H1 (cell line): ENCODE measurements at regions not wholly inside any gene's neighbourhood (a gene's known extent, or its start where the extent isn't known, plus 50 kb on each side); places are given as distances from the start of the nearest gene placed in this dataset.

ENCODE experiments used
- CTCF ChIA-PET: fragments of 300-600 bp; sonication (Branson Sonifier 250); formaldehyde crosslinking; loops from one replicate; lab custom pipeline; 2021; ENCODE audit not compliant: partially characterized antibody; lab: Charles Lee
- POLR2A ChIA-PET: fragments of 300-600 bp; sonication (Branson Sonifier 250); formaldehyde crosslinking; loops from one replicate; lab custom pipeline; 2021; ENCODE audit warnings: inconsistent platforms; ENCODE audit not compliant: partially characterized antibody; lab: Charles Lee
- DNase-seq, 2 experiments: peaks; one replicate each; pipeline versions ENCODE4 v3.0.0 to v3.0.0-alpha.2; 2010 to 2022; ENCODE audit warnings: low spot score in 2 of 2, low read depth in 1 of 2, mixed read lengths in 1 of 2
- FAIRE-seq: peaks from 2 replicates; lab custom pipeline; 2011; peaks lifted over from hg19 to GRCh38; lab: Jason Lieb, UNC
- H2AFZ ChIP-seq: 2 replicates; pipeline ENCODE4 v1.8.1; 2012; ENCODE audit warnings: low read length, inconsistent platforms
- H2AK5ac ChIP-seq: 2 replicates; pipeline ENCODE4 v1.6.1; 2013; ENCODE audit warnings: low read depth, low read length
- H2BK120ac ChIP-seq: replicated peaks from 2 replicates; pipeline ENCODE3; 2013; ENCODE audit warnings: low read depth, low read length, inconsistent platforms
- H2BK12ac ChIP-seq: 2 replicates; pipeline ENCODE4 v1.6.1; 2013; ENCODE audit warnings: low read depth, low read length
- H2BK15ac ChIP-seq: 2 replicates; pipeline ENCODE4 v1.6.1; 2013; ENCODE audit warnings: low read length
- H2BK20ac ChIP-seq: 2 replicates; pipeline ENCODE4 v1.6.1; 2013; ENCODE audit warnings: low read length
- H2BK5ac ChIP-seq: 2 replicates; pipeline ENCODE4 v1.6.1; 2013; ENCODE audit warnings: low read depth, low read length
- H3K14ac ChIP-seq: 2 replicates; pipeline ENCODE4 v1.6.1; 2013; ENCODE audit warnings: inconsistent platforms; ENCODE audit not compliant: insufficient read length
- H3K18ac ChIP-seq: 2 replicates; pipeline ENCODE4 v1.6.1; 2013; ENCODE audit warnings: low read length; ENCODE audit errors: extremely low read depth
- H3K23ac ChIP-seq: 2 replicates; pipeline ENCODE4 v1.6.1; 2013; ENCODE audit warnings: inconsistent platforms; ENCODE audit not compliant: insufficient read length
- H3K23me2 ChIP-seq: 2 replicates; pipeline ENCODE4 v1.6.1; 2013; ENCODE audit warnings: low read depth, low read length
- H3K27ac ChIP-seq: 2 replicates; pipeline ENCODE4 v1.6.1; 2011; ENCODE audit warnings: low read depth, low read length, inconsistent platforms
- H3K27me3 ChIP-seq, 4 experiments: replicated peaks in 1 of 4; 1 replicate in 1 of 4; 2 replicates in 3 of 4; pipeline versions ENCODE4 v1.6.1 to v1.8.1; 2011 to 2013; ENCODE audit warnings: low read length in 3 of 4, mild to moderate bottlenecking in 3 of 4, inconsistent platforms in 2 of 4, mixed read lengths in 2 of 4, moderate library complexity in 1 of 4; ENCODE audit not compliant: control insufficient read depth in 3 of 4, insufficient read depth in 3 of 4; ENCODE audit errors: extremely low read depth in 1 of 4
- H3K36me3 ChIP-seq, 4 experiments: 2 replicates each; pipeline versions ENCODE4 v1.6.1 to v1.8.1; 2011 to 2013; ENCODE audit warnings: mild to moderate bottlenecking in 4 of 4, low read length in 3 of 4, moderate library complexity in 2 of 4, control low read depth in 1 of 4, inconsistent platforms in 1 of 4; ENCODE audit not compliant: insufficient read depth in 4 of 4, control insufficient read depth in 2 of 4
- H3K4ac ChIP-seq: replicated peaks from 2 replicates; pipeline ENCODE3; 2013; ENCODE audit warnings: low read length, low read depth, mixed read lengths, inconsistent platforms; ENCODE audit not compliant: insufficient read length
- H3K4me1 ChIP-seq, 4 experiments: replicated peaks in 1 of 4; 1 replicate in 1 of 4; 2 replicates in 3 of 4; pipeline versions ENCODE4 v1.6.1 to v1.8.1; 2011 to 2013; ENCODE audit warnings: low read length in 3 of 4, inconsistent platforms in 2 of 4, mixed read lengths in 1 of 4; ENCODE audit not compliant: insufficient read depth in 4 of 4, control insufficient read depth in 3 of 4
- H3K4me2 ChIP-seq, 2 experiments: 2 replicates each; pipeline versions ENCODE4 v1.6.1 to v1.8.1; 2011 to 2013; ENCODE audit warnings: low read depth in 2 of 2, low read length in 2 of 2, control low read depth in 1 of 2, inconsistent platforms in 1 of 2, mild to moderate bottlenecking in 1 of 2; ENCODE audit not compliant: insufficient read depth in 1 of 2
- H3K4me3 ChIP-seq, 4 experiments: fragments of 200-600, 300-600 bp in 1 of 4; sonication (generic), shearing (Covaris generic), sonication (Bioruptor Twin) in 1 of 4; 2 replicates each; pipeline versions ENCODE4 v1.5.1 to v1.8.1; 2011 to 2016; ENCODE audit warnings: low read length in 4 of 4, low read depth in 3 of 4, control low read depth in 2 of 4, inconsistent platforms in 2 of 4, mild to moderate bottlenecking in 2 of 4, mixed read lengths in 1 of 4, moderate library complexity in 1 of 4; ENCODE audit not compliant: insufficient read depth in 2 of 4; ENCODE audit errors: extremely low read depth in 1 of 4
- H3K56ac ChIP-seq: replicated peaks from 2 replicates; pipeline ENCODE3; 2013; ENCODE audit warnings: low read depth, mild to moderate bottlenecking, mixed read lengths, low read length, inconsistent platforms; ENCODE audit not compliant: insufficient read length
- H3K79me1 ChIP-seq: 2 replicates; pipeline ENCODE4 v1.6.1; 2013; ENCODE audit warnings: low read depth, low read length, control low read depth
- H3K79me2 ChIP-seq, 2 experiments: 2 replicates each; pipeline versions ENCODE4 v1.6.1 to v1.8.1; 2012 to 2013; ENCODE audit warnings: low read length in 2 of 2, mild to moderate bottlenecking in 2 of 2, inconsistent platforms in 1 of 2; ENCODE audit not compliant: insufficient read depth in 2 of 2, control insufficient read depth in 1 of 2
- H3K9ac ChIP-seq, 4 experiments: replicated peaks in 1 of 4; 1 replicate in 1 of 4; 2 replicates in 3 of 4; pipeline versions ENCODE4 v1.6.1 to v1.8.1; 2011 to 2013; ENCODE audit warnings: low read depth in 3 of 4, low read length in 3 of 4, control low read depth in 2 of 4, mild to moderate bottlenecking in 2 of 4, moderate library complexity in 2 of 4, inconsistent platforms in 1 of 4; ENCODE audit errors: extremely low read depth in 1 of 4
- H3K9me3 ChIP-seq, 2 experiments: 2 replicates each; pipeline versions ENCODE4 v1.6.1 to v1.8.1; 2012 to 2013; ENCODE audit warnings: mild to moderate bottlenecking in 2 of 2, moderate library complexity in 2 of 2, control low read depth in 1 of 2, inconsistent platforms in 1 of 2, low read depth in 1 of 2, low read length in 1 of 2, mixed read lengths in 1 of 2; ENCODE audit not compliant: insufficient read depth in 2 of 2
- H4K20me1 ChIP-seq, 2 experiments: replicated peaks in 1 of 2; 2 replicates each; pipeline versions ENCODE3 to v1.8.1; 2011 to 2013; ENCODE audit warnings: inconsistent platforms in 2 of 2, low read length in 2 of 2, mild to moderate bottlenecking in 1 of 2; ENCODE audit not compliant: insufficient read depth in 2 of 2, control insufficient read depth in 1 of 2
- H4K5ac ChIP-seq: 2 replicates; pipeline ENCODE4 v1.6.1; 2013; ENCODE audit warnings: low read length, low read depth, mixed read lengths, inconsistent platforms; ENCODE audit not compliant: insufficient read length
- H4K8ac ChIP-seq: 2 replicates; pipeline ENCODE4 v1.8.0; 2013; ENCODE audit warnings: mild to moderate bottlenecking, moderate library complexity, low read length, inconsistent platforms; ENCODE audit not compliant: insufficient read depth; ENCODE audit errors: extremely low read depth
- H4K91ac ChIP-seq: replicated peaks from 2 replicates; pipeline ENCODE3; 2013; ENCODE audit warnings: low read length, mixed read lengths, inconsistent platforms; ENCODE audit not compliant: insufficient read length
- PHF8 ChIP-seq: fragments of 200-600 bp; sonication (generic); conservative IDR thresholded peaks from 2 replicates; pipeline ENCODE4 v1.7.1; 2012; ENCODE audit warnings: low read depth, mild to moderate bottlenecking, inconsistent platforms, low read length, moderate library complexity
- WGBS, 2 experiments: shearing (Covaris generic) in 1 of 2; methylation state at CpG; one replicate each; pipeline versions ENCODE4 v1.1.6 to v1.1.7; 2013 to 2015; ENCODE audit warnings: low lambda C conversion rate in 2 of 2, mixed read lengths in 2 of 2, inconsistent platforms in 1 of 2, low coverage in 1 of 2, missing lambda C conversion rate in 1 of 2; ENCODE audit not compliant: insufficient replicate concordance in 2 of 2, insufficient coverage in 1 of 2, insufficient read length in 1 of 2; ENCODE audit errors: extremely low coverage in 1 of 2, missing lambda C conversion rate in 1 of 2; 5-methylcytosine and 5-hydroxymethylcytosine counted together
- TF ChIP-seq, protein P1 (sequence below): IDR thresholded peaks from 2 replicates; pipeline ENCODE4 v1.6.1; 2012; ENCODE audit warnings: low read length, inconsistent platforms

DNA sequence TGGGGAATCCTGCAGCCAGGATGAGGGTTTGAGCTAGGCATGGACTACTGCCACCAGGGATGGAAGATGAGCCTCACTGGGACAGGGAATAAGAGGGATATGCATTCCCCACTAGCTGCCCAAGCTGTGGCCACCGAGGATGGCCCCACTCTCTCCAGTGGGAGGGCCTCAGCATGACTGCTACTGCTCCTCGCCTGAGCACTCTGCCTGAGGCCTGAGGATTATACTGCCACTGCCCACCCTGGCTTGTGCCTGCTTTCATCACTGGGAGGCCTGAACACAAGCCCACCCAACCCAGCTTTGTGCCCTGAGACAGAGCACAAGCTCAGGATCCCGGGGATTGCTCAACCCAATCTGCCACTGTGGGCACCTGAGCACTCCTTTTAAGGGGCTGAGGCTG is 425.6 kb downstream of the RASEF start:
- no peaks in the 10 kb centered on the region for H3K4me1 ChIP-seq
- no peaks in the 10 kb centered on the region for H3K23me2 ChIP-seq
- no peaks in the 10 kb centered on the region for H3K27me3 ChIP-seq
- no peak overlapping the region for H3K27ac ChIP-seq
- no peak overlapping the region for H3K56ac ChIP-seq
- H2BK5ac ChIP-seq, result no peak overlapping the region
- H4K91ac ChIP-seq, result no peak overlapping the region
- no peak overlapping the region for H2BK20ac ChIP-seq
- H3K23ac ChIP-seq, result no peak overlapping the region
- H2BK12ac ChIP-seq, result no peak overlapping the region
- no peak overlapping the region for H2BK120ac ChIP-seq
- no peak overlapping the region for H3K9ac ChIP-seq
- H3K79me1 ChIP-seq, result no peaks in the 10 kb centered on the region
- no peak overlapping the region for H3K4ac ChIP-seq
- 95% methylated on average over 3 of the region's 3 CpGs; no CpG with 5 or more reads in 1 of the 2 experiments for WGBS, 2 experiments
- no peak overlapping the region for H3K4me3 ChIP-seq
- no peak overlapping the region for H4K5ac ChIP-seq
- H3K9me3 ChIP-seq, result no peaks in the 10 kb centered on the region
- H3K18ac ChIP-seq, result no peak overlapping the region
- H3K14ac ChIP-seq, result no peak overlapping the region
- ChIA-PET CTCF (interaction anchor here (2.3 kb wide), 1 partner anchor 30 kb away, joined by 8 read pairs; no protein-coding TSS in a partner anchor), POLR2A (no interaction called here)
- no peaks in the 10 kb centered on the region for H4K20me1 ChIP-seq
- H3K79me2 ChIP-seq, result no peaks in the 10 kb centered on the region
- FAIRE-seq (no peak), DNase-seq (no peak)
- TF ChIP-seq, protein P1, sequence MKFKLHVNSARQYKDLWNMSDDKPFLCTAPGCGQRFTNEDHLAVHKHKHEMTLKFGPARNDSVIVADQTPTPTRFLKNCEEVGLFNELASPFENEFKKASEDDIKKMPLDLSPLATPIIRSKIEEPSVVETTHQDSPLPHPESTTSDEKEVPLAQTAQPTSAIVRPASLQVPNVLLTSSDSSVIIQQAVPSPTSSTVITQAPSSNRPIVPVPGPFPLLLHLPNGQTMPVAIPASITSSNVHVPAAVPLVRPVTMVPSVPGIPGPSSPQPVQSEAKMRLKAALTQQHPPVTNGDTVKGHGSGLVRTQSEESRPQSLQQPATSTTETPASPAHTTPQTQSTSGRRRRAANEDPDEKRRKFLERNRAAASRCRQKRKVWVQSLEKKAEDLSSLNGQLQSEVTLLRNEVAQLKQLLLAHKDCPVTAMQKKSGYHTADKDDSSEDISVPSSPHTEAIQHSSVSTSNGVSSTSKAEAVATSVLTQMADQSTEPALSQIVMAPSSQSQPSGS, result no peak
- no peak for TF ChIP-seq PHF8
- H2AFZ ChIP-seq, result peak overlapping the region; percentile 90
- H2AK5ac ChIP-seq, result 0 out of 2 replicates have a peak overlapping the region, but pooled peaks have one; percentile 53
- H3K4me2 ChIP-seq, result no peak overlapping the region
- H3K36me3 ChIP-seq, result no peaks in the 10 kb centered on the region
- no peak overlapping the region for H4K8ac ChIP-seq
- no peak overlapping the region for H2BK15ac ChIP-seq
